GM21619 (cell line): ENCODE measurements at regions not wholly inside any gene's neighbourhood (a gene's known extent, or its start where the extent isn't known, plus 50 kb on each side); places are given as distances from the start of the nearest gene placed in this dataset.

ENCODE experiments used
- ATAC-seq: cut with Tn5 transposase; IDR thresholded peaks from one replicate; pipeline ENCODE4 v1.9.1; 2021; ENCODE audit not compliant: unreplicated experiment

DNA sequence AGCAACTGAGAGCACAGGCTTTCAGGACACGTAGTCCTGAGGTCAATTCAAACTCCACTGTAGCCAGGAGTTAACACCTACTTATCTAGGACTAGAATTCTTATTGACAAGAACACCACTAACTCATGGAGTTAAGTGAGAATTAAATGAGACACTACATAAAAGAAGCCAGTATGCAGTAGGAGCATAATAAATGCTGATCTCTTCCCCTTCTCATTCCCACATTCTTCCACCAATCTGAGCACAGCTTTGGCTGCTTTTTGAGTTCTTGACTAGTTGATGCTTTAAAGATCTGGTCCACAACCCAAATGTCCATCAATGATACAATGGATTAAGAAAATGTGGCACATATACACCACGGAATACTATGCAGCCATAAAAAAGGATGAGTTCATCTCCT, 55.2 kb downstream of the TTC32 start:
- no peak for ATAC-seq

DNA sequence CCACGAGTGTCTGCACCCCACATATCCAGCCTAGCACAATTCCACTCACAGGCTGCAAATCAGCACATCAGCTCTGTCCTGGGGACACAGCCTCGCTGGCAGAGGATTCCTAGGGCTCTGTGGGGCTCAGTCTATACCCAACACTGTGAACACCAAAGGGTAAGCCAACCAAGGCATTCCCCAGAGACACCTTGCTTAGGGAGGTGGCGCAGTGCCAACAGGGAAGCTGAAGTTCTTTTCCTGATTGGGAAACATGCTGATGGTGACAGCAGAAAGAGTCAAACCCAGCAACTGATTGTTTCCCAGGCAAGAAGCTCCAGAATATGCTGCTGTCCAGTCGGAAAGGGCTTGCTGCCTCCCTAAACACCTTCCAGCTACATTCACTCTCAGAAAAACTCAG, 55.8 kb downstream of the TTC32 start:
- no peak for ATAC-seq

DNA sequence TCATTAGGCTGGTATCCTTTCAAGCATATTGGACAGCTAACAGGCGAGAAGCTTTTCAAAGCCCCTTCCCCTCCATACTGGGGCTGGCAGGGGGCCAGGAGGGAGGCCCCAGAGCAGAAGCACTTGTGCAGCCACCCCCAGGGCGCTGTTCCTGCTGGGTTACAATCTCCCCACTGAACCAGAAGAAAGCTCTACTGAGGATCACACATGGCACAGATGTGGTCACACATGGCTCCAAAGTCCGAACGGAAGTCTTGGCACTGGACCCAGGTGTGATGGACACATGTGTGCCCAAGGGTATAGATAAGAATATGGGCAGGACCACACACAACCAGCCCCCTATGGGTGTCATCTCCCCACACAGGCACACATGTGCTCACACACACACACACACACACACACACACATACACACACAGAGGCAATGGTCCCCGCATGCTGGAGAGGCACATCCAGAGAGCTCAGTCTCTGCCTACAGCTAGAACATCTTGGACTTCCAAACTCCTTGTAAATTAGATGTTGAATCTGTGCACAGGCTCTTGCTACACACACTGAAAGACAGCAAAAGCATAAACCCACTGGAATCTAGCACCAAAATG, 56.4 kb downstream of the TTC32 start:
- ATAC-seq, result no peak

DNA sequence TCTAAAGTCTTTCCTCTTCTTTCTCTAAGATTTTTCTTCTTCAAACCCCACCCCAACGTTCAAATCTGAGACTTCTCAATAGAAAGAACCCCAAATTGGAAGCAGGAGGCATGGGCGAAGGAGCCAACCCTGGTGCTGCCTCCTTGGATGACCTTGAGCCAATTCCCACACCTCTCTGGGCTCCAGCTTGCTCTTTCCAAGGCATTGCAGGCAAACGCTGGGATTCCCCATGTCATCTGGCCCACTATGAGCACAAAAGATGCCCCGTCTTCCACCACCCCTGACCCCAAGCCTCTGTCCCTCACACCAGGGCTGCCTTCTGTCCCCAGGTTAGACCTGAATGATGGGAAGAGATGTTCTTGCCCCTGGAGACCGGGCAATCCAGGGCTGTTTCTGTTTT, 57.0 kb downstream of the TTC32 start:
- no peak for ATAC-seq

DNA sequence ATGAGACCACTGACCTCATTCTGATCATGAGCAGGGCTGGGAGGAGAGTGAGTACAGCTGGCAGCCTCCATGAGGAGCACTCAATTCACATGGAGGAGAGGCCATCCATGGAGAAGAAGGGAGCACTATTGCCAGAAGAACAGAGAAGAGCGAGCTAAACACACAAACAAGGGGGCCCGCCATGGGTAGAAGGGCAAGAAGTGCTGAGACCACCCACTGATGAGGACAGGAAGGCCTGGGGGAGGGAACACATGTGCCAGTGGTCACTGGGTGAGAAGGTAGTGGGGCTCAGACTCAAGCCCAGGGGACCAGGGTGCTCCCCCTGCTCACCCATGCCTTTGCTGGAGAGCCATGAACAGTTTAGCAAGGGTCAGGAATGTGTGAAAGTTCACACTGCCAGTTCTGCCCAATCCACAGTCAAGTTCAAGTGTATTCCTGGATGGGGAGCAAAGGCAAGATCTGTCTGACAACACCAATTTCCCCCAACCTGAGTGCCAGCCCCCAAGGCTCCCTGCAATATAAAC, 57.7 kb downstream of the TTC32 start:
- no peak for ATAC-seq

DNA sequence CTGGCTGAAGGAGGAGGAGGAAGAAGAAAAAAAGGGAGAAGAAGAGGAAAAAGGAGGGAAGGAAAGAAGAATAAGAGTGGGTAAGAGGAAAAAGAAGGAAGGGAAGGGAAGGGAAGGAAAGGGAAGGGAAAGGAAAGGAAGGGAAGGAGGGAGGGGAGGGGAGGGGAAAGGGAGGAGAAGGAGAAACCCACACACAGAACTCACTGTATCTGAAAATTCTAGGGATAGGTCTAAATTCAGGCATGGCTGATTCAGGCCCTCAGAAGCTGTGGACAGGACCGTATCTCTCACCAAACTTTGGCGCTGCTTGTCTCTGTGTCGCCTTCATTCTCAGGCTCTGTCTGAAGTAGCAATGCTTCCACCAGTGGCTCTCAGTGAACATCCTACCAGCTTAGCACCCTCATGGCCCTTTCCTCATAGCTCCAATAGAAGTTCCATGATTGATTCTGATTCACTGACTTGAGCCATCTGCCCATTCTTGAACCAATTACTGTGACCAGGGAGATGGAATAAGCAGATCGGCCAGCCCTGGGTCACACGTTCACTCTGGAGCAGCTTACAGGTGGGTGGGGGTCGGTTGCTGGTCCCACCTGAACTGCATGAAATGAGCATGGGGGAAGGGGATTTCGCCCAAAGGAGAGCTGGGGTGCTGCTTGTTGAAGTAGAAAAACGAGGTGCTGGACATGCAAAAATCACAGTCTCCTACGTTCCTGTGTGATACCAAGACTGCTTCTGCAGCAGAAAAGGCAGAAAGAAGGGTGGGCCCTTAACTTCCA, 59.7 kb downstream of the TTC32 start:
- no peak for ATAC-seq

DNA sequence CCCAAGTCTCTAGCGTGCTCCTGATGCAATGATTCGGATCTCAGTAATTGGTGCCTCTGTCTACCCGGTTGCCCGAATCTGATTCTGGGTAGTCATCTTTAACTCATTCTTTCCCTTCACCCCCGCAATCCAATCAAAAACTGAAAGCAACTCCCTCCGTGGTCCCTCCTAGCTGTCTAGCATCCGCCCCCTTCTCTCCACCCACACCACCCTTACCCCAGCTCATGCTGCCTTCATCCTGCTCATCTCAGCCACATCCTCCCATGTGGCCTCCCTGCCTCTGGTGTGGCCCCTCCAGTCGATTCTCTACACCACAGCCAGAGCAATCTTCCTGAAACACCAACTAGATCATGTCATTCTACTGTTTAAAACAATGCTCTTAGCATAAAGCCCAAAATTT, 62.3 kb downstream of the TTC32 start:
- no peak for ATAC-seq

DNA sequence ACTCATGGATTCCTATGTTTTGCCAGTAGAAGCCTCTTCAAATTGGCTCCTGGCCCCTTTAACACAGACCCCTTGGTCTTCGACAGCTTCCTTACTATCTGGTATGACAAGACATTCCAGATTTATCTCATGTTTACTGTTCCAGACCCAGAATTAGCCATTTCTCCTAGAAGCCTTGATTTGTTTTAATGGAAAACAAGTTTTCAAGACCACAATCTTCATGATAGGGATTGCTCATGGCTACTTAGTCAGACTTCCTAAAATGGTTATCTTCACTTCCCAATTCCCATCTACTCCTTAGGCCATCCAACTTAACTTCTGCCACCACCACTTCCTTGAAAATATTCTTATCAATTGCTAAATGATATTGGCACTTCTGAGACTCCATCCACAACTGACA, 63.2 kb downstream of the TTC32 start:
- no peak for ATAC-seq

DNA sequence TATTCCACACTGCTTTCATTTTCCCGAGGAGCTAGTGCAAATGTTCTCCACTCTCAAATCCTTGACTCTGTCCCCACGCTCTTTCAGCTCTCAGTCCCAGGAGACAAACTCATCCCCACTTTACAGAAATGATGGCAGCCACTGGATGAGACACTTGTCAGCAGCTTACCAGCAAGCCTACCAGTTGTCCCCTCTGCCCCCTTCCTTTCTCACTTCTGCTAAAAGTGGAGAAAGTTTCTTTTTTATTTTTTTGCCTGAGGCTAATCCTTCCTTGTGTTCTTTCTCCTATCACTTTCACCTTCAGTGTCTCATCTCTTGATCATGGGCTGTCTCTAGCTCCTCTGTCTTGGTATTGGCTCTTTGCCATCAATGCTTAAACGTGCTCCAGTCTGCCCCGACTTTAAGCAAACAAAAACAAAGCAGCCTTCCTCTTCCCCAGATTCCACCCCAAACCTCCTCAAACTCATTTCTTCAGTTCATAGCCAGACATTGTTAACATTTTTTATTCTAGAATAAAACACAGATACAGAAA, 64.5 kb downstream of the TTC32 start:
- no peak for ATAC-seq

DNA sequence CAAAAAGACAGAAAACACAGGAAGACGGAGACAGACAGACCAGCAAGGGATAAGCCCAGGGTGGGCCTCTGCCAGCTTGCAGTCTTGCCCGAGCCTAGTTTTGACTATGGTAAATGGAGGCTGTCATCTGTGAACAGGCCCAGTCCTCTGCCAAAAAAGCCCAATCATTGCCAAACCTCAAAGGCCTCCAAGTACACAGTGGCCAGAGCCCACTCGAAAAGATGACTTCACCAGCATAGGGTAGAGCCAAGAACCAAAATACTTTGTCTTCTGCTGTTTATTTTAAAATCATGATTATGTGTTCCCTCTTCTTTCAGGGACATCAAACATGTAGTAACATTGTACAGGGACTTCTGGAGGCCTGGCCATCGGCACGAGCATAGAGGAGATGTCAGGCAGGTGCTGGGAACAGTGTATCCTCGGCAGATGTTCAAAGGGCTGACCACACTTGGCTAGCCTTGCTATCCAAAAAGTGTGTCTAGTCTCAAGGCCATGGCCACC, 66.0 kb downstream of the TTC32 start:
- no peak for ATAC-seq

DNA sequence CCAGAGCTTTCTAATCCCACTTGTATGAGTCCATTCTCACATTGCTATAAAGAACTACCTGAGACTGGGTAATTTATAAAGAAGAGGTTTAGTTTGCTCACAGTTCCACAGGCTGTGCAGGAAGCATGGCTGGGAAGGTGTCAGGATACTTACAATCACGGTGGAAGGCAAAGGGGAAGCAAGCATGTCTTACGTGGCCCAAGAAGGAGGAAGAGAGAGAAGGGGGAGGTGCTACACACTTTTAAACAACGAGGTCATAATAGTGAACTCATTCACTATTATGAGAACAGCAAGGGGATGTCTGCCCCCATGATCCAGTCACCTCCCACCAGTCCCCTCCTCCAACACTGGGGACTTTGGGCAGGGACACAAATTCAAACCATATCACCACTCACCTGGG, 67.8 kb downstream of the TTC32 start:
- ATAC-seq, result no peak

DNA sequence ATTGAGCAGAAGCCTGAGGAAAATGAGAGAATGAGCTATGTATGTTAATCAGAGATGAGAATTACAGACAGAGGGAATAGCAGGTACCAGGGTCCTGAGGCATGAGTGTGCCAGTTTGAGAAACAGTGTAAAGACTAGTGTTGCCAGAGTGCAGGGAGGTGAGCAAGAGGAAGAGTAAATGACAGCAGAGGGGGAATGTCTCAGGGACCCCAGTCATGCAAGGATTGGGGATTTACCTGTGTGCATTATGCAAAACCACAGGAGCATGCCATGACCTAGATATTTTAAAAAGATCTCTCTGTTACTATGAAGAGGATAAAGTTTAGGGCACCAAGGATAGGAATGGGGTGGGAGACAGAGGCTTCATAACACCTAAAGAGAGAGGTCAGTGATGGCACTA, 72.1 kb downstream of the TTC32 start:
- no peak for ATAC-seq

DNA sequence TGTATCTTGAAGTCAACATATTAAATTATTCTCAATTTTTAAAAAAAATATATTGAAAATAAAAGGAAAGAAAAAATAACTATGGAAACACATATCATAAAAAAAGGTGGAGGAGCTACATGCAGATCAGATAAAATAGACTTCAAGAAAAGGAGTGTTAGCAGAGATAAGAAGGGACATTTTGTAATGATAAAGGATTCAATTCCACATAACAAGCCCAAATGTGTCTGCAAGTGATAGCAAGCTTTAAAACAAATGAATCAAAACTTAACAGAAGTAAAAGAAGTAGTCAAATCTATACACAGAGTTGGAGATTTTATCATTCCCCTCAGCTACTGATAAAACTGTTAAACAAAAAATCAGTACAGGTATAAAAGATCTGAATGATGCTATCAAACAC, 74.9 kb downstream of the TTC32 start:
- ATAC-seq, result no peak

DNA sequence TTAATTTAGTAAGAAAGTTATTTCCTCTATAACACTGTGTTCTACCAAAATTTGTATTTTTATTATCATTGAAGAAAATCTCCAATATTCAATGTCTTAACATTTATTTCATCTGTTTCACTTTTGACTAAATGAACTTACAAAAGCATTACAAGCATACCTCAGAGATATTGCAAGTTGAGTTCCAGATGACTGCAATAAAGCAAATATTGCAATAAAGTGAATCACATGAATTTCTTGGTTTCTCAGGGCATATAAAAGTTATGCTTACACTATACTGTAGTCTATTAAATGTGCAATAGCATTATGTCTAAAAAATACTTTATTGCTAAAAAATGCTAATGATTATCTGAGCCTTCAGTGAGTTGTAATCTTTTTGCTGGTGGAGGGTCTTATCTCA, 78.3 kb downstream of the TTC32 start:
- ATAC-seq, result no peak

DNA sequence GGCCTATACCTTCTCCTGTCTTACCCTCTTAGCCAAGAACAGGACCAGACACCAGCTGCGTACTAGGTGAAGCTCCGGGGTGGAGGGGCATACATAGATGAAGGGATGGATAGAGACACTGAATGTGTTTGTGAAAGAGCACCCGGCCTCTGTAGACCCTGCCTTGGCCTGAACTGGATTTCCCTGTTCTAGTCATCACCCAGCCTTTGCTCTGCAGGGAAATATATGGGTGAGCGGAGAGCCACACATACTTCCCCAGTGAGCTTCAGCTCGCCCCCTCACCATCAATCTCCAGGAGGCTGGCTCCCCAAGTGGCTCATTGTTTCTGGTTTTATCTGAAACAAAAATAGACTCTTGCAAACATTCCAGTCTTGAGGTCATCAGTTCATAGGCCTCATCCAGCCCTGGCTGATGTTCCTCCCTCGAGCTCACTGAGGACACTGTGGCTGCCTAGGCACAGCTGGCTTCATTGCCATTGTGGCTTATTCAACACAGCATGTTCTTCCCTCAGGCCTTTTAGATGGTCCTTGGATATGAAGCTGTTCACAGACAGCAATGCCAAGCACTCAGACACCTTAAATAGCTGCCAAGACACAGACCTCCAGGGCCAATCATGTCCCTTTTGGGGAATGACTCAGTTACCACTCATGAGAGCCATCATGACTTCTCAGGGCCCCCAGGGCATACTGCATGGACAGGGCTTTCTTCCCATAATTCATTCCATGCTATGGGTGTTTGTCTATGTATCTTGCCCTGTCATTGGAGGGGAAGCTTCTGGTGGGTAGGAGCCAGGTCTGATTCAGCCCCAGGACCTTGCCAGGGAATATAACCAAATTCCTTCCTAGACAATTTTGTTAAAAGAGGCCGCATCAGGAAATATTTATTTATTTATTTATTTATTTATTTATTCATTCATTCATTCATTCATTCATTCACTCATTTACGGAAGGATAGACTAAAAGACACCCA, 82.4 kb downstream of the TTC32 start:
- no peak for ATAC-seq

DNA sequence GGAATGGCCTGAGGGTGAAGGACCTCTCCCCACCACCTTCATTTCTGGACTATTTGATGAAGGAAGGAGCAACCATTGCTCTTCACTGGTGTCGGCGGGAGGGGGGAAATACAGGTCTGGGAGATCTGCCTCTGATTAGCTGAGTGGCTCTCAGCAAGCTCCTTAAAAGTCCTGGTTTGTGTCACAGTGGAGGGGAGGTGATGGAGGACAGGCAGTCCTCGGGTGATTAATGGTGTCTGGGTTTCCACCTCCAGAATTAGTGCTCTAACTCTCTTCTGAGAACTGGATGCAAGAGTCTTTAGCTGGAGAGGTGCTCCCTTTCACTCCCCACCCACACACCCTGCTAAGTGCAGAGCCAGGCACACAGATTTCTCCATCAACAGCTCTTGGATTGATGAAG, 83.2 kb downstream of the TTC32 start:
- ATAC-seq, result no peak

DNA sequence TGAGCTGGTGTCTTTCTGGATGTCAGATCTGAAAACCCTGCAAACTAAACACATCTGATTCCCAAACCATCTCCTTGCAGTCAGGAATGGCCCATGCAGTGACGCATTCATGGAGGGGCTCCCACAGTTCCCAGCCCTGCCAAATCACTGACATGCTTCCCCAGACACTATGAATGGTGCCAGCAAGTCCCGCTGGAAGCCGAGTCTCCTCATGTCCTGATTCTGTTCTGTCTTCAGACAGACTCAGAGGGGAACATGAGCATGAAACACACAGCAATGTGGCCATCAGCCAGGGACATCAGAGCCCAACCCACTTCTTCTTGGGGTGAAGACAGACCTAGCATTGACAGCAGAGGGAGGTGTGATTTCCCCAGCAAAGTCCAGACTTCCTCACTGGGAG, 83.7 kb downstream of the TTC32 start:
- no peak for ATAC-seq

DNA sequence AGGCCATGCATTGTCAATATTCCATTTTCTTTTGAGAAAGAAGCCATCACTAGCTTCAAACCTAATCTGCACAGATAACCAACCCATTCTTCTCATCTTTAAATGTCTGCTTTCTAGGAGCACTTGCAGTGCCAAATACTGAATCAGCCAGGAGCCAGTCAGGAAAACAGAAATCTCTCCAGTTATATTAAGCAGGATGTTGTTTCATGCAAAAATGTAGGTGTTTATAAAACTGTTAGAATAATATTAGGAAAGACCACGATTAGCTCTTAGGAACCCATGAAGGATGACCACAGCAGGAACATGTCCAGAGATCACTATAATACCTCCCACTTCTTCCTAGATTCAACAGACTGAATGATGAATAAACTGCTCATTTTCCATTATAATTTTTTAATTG, 86.0 kb downstream of the TTC32 start:
- no peak for ATAC-seq

DNA sequence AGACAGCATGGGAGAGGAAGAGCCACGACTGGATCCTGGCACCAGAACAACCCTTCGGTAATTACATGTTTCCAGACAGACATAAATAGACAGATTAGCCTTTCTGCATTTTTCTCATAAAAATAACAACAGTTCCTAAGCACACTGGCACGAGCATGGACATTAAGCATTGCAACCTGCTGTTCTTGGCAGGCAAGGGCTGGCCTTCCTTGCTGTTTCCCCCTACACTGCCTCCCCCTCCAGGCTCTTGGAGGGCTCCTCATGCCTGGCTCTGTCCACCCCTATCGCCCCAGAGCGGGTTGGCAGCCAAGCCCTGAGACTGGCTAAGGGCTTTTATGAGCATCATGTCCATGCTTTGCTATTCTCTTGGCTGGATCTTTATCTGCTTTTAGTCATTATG, 89.6 kb downstream of the TTC32 start:
- no peak for ATAC-seq

DNA sequence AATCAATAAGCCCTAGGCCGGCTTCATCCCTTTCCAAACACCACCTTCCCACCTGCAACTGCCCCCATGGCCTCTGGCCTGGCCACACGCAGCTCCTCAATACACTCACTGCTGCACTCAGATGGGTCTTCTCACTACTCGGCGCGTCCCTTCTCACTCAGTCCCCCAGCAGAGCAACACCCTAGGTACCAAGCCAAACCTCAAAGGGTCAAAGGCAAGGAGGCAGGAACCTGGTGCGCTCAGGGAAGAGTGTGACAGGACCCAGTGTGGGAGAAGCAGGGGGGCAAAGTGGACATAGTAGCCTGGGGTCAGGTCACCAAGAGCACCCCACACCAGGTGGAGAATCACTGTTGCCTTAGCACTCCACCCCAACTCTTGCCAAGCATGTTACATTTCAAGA, 90.6 kb downstream of the TTC32 start:
- ATAC-seq, result no peak

DNA sequence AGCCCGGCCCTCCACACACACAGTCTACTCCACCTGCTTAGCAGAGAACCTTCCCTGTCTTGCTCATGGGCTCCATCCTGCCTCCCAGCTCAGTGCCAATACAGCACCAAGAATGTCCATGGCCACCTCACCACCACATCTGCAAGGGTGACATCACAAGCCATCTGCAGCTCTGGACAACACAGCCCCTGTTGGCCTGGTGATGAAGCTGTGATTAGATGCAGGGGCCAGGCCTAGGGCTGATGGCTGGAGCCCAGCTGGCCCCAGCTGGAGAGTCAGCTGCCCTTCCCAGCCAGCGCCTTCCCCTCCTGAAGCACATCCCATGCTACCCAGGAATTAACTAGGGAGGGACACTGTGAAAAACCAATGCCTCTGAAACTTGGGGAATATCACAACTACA, 91.1 kb downstream of the TTC32 start:
- no peak for ATAC-seq
